GM19043 (cell line): ENCODE measurements at regions not wholly inside any gene's neighbourhood (a gene's known extent, or its start where the extent isn't known, plus 50 kb on each side); places are given as distances from the start of the nearest gene placed in this dataset.

Experiments
- ATAC-seq: cut with Tn5 transposase; IDR thresholded peaks from one replicate; pipeline ENCODE4 v1.9.1; 2021; ENCODE audit warnings: low read depth; ENCODE audit not compliant: unreplicated experiment

DNA sequence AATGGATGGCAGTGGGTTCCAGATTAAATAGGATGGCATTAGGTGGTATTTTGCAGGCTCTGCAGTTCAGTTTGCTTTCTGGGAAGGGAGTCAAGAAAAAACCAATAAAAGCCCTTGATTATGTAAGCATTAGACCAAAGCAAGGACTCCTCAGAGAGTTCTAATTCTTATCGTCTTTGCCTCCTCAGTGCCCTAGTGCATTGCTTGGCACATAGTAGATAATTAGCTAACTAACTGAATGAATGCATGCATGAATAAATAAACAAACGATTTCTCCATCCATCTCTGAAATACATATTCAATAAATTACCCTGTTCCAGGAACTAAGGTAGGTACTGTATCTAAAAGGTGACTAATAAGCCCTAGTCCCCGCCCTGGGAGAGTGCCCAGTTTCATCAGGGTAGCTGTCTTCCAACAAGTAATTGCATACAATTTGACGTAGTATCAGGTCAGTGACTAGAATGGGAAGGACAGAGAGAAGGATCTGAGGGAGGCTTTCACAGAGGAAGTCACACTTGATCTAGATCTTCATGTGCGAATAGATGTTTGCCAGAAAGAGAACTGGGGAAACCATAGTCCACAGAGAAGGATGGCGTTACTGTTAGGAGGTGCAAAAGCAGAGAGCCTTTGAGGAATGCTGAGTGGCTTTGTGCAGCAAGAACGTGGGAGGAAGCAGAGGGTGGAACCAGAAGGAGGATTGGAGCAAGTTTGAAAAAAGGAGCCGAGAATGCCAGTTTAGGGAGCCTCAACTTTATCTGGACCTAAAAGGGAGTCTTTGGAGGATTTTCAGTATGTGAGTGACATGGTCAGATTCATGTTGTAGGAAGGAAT, 111.4 kb downstream of the TBX19 start:
- no peak for ATAC-seq

DNA sequence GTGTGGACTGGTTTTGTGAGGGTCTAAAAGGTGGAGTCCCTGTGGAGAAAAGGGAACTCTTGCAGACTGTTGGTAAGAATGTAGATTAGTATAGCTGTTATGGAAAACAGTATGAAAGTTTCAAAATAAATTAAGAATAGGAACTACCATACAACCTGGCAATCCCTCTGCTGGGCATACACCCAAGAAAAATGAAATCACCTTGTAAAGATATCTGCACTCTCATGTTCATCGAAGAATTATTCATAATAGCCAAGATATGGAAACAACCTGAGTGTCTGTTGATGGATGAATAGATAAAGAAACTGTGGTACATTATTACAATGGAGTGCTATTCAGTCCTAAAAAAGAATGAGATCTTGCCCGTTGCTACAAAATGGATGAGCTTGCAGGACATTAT, 109.6 kb downstream of the TBX19 start:
- ATAC-seq: no peak

DNA sequence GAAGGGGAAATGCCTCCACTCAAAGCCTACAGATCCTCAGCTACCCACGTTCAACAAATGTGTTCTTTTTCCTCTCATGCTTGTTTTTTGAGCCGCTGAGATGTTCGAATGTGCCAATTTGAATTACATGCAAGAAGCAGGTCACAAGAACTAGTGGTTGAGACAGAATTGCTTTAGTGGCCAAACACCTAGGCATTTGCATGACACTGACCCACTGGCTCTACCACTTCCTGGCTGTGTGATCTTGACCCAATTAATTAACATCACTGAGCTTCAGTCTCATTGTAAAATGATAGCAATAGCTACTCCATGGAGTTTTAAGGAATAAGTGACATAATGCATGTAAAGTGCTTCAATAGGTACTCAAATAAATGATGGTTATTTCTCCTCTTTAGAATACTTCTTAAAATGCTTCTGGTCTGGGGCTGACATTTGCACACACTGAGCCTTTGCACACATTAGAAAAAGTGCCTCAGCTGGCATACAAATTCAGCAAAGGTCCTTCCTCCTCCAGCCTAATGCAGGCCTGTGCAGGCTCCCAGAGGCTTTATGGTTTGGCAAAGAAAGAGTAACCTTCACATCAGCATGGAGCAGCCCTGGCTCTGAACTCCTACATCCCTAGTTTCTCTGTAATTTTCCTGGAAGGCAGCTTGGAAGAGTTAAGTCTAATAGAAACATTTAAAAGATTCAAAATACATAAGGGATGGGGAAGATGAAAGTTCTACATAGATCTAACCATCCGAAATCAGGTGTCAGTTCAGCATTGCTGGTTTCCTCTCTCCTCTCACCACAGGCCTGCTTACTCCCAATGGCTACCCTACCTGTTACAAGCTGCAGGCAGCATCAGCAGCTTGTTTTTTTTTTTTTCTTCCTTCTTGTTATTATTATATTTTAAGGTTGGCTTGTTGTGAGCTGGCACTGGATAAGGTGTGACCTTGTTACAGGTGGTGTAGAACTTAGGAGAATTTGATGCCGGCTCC, 107.4 kb downstream of the TBX19 start:
- no peak for ATAC-seq

DNA sequence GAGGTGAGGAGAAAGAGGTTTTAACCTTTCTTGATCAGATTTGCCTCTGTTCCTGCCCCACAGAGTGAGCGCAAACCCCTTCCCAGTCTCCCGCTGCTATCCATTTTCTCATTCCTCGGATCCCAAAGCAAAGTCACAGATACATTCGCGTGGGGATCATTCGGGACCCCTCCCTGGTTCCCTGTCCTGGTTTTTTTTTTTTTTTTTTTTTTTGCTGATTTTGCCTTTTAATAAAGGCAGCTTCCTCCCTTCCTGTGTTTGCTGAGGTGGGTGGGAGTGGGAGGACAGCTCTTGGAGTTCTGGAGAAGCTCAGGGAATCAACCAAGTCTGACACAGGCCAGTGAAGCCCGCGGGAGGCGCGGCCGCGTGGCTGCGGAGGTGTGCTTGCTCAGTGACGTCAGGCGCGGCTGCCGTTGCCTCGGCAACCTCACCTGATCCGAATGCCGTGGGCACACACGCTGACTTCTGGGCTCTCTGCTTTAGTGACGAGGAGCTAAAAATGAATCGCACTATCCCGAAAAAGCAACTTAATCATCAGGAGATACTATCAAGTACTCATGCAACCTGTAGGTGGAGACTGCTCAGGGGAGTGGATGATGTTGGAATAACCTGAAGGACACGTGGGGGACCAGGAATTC, 106.4 kb downstream of the TBX19 start:
- ATAC-seq: no peak

DNA sequence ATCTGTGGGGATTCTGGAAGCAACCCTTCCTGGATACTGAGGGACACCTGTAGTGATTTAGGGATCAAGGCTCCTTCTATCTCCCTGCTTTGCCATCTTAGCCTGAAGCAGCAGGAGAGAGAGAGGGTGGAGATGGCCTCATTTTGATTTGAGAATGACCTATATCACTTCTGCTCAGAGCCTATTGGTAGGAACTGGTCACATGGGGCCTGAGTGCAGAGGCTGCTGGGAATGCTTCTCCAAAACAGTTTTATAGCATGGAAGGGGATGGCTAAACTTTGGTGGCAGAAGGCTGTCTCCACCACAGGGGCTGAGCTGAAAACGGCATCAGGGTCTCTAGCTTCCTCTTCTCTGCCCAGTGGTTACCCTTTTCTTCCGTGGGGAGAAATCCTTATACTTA, 105.8 kb downstream of the TBX19 start:
- no peak for ATAC-seq

DNA sequence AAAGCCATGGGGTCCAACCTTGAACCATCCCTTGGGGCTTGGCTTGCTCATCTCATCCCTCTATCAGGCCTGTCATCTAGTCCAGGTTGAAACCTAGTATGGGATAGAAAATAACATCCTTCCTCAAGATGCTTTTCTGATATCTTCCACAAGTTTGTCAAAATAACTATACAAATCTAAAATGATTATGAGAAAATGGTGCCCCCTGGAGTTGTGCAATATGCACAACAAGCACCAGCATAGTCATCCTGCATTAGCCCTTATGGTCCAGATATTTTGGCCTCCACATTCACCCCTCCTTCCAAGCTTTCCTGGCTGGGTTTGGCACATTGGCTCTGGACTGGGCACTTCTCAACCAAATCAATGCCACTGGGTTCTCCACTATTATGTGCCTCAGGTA, 101.2 kb downstream of the TBX19 start:
- no peak for ATAC-seq

DNA sequence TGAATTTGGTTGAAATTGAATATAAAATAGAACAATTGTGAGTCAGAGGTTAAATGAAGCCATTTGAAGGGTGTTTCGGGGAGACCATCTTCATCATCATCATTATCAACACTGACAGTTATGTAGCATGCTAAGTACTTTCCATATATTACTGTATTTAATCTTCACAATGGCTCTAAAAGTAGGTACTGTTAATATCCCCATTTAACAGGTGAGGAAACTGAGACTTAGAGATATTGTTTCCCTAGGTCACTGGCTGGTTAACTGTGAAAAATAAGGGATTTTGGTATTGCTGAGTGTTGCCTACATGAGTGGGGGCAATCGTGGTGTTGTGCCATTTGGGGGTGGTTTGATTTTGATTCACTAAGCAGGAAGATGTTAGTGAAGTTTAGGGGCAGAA, 100.3 kb downstream of the TBX19 start:
- no peak for ATAC-seq

DNA sequence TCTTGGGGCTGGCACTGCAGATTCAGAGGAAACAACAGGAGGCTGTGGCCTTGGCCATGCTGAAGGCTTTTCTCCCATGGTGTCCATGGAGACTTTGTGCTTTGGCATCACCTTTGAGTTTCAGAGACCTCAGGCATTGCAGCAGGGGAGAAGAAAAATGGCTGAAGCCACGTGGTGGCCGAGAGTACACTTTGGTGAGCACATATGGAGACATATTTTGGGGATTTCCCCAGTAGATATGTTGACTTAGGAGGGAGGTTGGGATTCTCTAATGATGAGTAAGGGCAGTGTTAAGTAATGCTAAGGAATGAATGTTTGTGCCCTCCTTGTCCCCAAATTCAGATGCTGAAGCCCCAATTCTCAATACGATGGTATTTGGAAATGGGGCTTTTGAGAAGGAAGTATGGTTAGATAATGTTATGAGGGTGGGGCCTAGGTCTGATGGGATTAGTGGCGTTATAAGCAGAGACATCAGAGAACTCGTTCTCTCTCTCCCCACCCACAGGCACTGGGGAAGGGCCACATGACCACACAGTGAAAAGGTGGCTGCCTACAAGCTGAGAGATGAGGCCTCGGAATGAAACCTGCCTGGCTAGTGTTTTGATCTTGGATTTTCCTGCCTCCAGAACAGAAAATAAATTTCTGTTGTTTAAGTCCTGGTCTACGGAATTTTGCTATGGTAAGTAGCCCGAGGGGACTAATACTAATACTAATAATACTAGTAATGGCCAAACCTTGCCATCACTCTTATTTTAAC, 98.6 kb downstream of the TBX19 start:
- no peak for ATAC-seq

DNA sequence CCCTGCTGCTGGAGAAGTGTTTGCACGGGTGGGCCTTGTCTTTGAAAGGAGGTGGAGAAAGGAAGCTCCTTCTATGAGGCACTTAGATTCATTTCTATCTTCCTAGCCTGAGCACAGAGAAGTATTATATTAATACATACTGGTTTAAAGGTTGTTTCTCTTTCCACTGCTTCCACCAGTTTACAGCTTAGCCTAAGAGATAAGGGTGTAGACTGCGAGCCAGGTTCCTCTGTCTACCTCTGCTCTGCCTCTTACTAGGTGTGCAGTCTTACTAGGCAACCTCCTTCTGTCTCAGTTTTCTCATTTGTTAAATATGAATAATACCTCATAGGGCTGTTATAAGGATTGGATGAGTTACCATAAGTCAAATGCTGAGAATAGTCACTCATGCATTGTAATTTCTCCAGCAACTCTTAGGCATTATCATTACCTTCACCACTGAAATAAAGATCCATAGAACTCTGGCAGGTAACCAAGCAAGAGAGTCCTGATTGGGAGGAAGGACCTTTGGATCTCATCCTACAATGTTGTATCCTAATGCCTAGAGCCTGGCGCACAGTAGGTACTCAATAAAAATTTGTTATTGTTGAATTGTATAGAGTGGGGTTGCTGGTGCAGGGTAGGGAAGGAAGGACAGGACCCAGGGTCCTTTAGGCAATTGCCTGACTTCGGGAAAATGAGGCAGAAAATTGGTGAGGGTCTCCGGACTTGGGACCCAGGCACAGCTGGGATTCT, 95.1 kb downstream of the TBX19 start:
- ATAC-seq: no peak

DNA sequence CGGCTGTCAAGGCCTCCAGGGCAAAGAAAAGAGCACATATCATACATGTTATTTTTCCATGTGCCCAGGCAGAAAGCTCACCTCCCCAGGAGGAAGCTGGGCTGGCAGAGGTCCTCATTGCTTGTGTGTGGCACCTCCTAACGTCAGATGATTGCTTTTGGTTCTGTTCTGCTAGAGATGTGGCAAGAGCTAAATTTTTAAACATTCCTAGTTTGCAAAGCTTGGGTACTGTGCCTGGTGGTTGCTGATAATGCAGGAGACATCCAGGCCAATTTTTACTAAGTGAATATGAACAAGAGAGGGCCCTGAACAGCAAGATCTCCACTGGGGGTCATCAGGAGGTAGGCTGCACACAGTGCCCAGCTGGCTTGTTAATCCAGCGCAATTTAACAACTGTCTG, 93.9 kb downstream of the TBX19 start:
- ATAC-seq: no peak

DNA sequence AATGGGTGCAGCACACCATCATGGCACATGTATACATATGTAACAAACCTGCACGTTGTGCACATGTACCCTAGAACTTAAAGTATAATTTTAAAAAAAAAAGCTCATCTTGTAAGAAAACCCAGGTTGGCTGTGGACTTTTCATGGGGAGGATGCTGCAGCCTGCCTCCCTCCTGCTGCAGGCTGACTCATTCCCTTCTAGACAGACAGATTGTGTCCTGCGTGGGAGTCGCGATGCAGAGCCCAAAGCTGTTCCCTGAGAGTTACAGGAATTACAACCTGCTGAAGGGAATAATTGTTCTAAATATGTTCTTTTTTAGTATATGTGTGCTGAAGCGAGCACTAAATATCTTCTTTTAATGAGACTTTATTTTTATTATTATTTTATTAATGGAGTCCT, 93.2 kb downstream of the TBX19 start:
- ATAC-seq: no peak

DNA sequence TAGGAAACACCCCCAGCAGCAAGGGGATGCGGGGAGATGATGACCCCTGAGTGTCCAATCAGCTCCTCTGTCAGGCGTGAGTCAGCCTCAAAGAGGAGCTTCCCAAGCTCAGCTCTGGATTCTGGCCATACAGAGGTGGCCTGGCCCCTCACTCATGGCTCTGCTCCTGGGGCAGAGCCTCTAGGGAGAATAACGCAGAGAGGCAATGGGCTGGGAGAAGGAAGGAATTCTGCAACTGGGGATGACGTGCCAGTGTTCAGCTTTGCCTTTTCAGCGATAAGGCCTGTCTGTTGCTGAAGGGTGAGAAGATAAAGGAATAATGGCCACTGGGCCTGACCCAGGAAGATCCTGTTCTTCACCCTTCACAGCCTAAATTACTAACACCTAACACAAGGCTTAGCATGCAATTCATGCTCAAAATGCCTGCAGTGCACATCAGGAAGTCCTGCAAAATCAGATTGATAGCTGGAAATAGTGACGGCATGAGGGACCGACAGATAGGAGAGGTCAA, 92.2 kb downstream of the TBX19 start:
- ATAC-seq: no peak

DNA sequence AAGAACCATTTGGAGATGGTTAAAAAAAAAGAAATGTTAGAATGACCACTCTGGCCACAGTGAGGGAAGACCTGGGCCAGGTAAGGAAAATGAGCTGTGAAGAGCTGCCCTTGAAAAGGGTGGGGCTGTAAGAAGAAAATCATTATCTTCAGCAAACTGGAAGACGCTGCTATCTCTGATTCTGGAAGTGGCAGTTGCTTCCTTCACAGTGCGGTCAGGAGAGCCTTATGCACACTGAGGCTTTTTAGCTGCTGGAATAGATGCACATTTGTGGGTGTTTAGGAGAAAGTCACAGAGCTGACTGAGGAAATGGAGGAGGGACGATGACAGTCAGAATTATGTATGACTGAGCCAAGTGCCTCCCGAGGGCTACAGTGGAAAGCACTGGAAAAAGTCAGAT, 91.6 kb downstream of the TBX19 start:
- no peak for ATAC-seq

DNA sequence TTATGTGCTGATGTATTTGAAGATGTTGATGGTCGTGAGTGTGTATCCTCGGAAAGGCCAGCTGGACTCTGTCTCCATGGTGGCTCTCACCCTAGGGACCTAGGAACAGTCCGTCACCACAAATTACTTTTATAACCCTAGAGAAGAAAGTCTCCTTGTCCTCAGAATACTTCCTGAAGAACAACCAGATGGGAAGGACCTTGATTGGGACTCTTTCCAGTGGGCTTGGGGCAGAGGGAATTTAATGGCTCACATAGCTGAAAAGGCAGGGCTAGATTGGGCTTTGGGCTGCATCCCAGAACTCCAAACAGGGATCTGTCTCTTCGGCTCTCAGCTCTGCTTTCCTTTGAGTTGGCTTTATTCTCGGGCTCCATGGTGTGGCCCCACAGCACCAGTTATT, 90.8 kb downstream of the TBX19 start:
- ATAC-seq: no peak

DNA sequence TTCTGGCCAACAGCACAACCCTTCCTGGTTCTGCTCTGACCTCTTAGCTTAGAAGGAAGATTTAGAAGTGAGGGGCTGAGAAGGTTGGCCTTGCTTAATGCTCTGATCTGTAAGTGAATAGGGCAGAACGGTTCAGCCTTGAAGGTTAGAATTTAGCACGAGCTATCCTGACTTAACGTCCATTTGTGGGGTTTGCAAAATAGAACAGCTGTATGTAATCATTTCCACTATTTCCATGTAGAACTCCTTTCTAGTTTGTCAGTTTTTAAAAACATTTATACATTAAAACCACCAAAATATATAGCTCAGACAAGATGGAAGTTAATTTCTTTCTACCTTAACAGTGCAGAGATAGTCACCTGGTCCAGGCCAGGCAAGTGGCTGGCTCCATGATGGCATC, 89.9 kb downstream of the TBX19 start:
- ATAC-seq: no peak

DNA sequence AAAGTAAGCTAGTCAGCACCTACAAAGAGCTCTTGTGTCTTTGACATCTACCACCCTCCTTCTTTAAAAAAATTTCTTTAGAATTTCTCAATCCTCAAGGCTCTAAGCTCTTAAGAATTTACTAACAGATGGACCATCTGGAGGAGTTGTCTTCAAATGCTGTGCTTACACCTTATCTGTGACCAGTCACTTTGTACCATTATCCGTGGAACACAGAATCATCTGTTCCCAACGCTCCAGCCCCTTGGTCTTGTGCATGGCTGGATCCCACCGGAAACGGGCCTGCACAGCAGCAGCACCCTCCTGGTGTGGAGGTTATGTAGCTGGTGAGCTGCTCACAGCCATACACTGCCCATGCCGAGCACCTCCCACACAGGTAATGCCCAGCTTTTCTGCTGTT, 89.0 kb downstream of the TBX19 start:
- no peak for ATAC-seq

DNA sequence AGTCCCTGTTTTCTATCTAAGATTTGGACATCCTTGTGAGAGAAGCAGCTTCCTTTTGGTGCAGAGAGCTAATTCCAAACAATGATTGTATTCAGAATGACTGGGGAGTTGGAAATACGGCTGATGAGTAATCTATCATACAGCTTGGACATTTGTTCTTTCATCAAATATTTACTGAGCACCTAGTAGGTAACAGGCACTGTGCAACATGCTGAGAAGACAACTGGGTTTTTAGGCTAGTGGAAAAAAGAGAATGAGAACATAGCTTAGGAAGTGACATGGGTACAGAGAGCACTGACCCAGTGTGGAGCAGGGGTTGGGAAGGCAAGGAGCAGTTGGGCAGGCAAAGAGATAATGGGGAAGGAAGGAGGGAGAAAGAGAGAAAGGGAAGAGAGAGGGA, 87.5 kb downstream of the TBX19 start:
- ATAC-seq: no peak

DNA sequence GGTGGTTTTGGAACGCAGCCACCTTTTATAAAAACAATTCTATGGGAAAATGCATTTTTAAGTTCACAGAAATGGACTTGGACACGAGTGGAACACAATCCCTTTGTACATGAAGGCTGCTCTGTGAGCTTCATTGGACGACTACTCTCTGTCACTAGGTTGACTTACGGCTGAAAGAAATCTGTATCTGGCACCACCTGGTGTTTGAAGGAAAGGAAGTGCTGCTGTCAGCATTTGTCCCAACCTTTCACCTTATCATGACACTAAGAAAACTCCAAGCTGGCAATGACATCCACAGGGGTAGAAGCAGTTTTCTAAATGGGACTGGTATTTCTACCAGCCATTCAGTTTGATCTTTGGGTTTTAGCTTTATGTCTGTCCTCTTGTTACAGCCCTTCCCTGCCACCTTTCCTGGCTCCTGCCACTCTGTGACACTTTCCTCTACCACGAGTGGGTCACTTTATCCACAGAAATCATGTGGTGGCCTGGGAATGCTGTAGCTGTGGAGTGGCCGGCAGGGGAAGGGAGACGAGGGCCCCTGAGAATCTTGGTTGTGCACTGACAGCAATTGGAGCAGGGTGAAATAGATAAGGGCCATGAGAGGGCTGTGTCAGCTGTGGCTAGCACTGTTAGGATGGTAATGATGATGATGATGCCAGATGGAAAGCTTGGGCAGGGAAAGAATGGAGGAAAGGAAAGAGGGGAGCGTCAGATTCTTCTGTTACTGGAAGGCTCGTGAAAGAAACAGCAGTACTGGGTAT, 85.2 kb downstream of the TBX19 start:
- no peak for ATAC-seq
